ENCODE measurements at regions not wholly inside any gene's neighbourhood (a gene's known extent, or its start where the extent isn't known, plus 50 kb on each side); places are given as distances from the start of the nearest gene placed in this dataset.
A peak's percentile ranks its signal among the peaks of the same experiment; 100 is the strongest.

- no peak for TF ChIP-seq CTCF (conservative IDR thresholded peaks at IDR 0.05; ENCODE audit: low read length)
- H3K4me3 ChIP-seq (ENCODE audit: low read length) = no peak overlapping the region
- DNase-seq (ENCODE audit: low read depth) = no peak
These were observed 291.9 kb upstream of the TENM3 start for GRCh38 chr4:181951265-181951664.

GRCh38 chr4:181952478-181952877 lies 290.7 kb upstream of the TENM3 start:
- no peak overlapping the region for H3K4me3 ChIP-seq (ENCODE audit: low read length)
- no peak for TF ChIP-seq CTCF (conservative IDR thresholded peaks at IDR 0.05; ENCODE audit: low read length)
- peak; percentile 89 for DNase-seq (ENCODE audit: low read depth)

GRCh38 chr4:181956512-181956911 lies 286.7 kb upstream of the TENM3 start:
- no peak for TF ChIP-seq CTCF (conservative IDR thresholded peaks at IDR 0.05; ENCODE audit: low read length)
- no peak overlapping the region for H3K4me3 ChIP-seq (ENCODE audit: low read length)
- DNase-seq (ENCODE audit: low read depth) = peak; percentile 88

- peak; percentile 96 for DNase-seq (ENCODE audit: low read depth)
- no peak for TF ChIP-seq CTCF (conservative IDR thresholded peaks at IDR 0.05; ENCODE audit: low read length)
- H3K4me3 ChIP-seq (ENCODE audit: low read length) = no peak overlapping the region
These were observed 286.1 kb upstream of the TENM3 start for GRCh38 chr4:181957088-181957487.

GRCh38 chr4:181958446-181958845 lies 284.8 kb upstream of the TENM3 start:
- H3K4me3 ChIP-seq (ENCODE audit: low read length) = no peak overlapping the region
- DNase-seq (ENCODE audit: low read depth) = peak; percentile 81
- no peak for TF ChIP-seq CTCF (conservative IDR thresholded peaks at IDR 0.05; ENCODE audit: low read length)

- H3K4me3 ChIP-seq (ENCODE audit: low read length) = no peak overlapping the region
- DNase-seq (ENCODE audit: low read depth) = peak; percentile 84
- TF ChIP-seq CTCF (conservative IDR thresholded peaks at IDR 0.05; ENCODE audit: low read length) = no peak
These were observed 284.1 kb upstream of the TENM3 start for GRCh38 chr4:181959121-181959520.

GRCh38 chr4:181960384-181960783 lies 282.8 kb upstream of the TENM3 start:
- TF ChIP-seq CTCF (conservative IDR thresholded peaks at IDR 0.05; ENCODE audit: low read length) = no peak
- no peak overlapping the region for H3K4me3 ChIP-seq (ENCODE audit: low read length)
- no peak for DNase-seq (ENCODE audit: low read depth)
